H1 (cell line): ENCODE measurements at regions not wholly inside any gene's neighbourhood (a gene's known extent, or its start where the extent isn't known, plus 50 kb on each side); places are given as distances from the start of the nearest gene placed in this dataset.

ENCODE experiments used
- CTCF ChIA-PET: fragments of 300-600 bp; sonication (Branson Sonifier 250); formaldehyde crosslinking; loops from one replicate; lab custom pipeline; 2021; ENCODE audit not compliant: partially characterized antibody; lab: Charles Lee
- POLR2A ChIA-PET: fragments of 300-600 bp; sonication (Branson Sonifier 250); formaldehyde crosslinking; loops from one replicate; lab custom pipeline; 2021; ENCODE audit warnings: inconsistent platforms; ENCODE audit not compliant: partially characterized antibody; lab: Charles Lee
- DNase-seq, 2 experiments: peaks; one replicate each; pipeline versions ENCODE4 v3.0.0 to v3.0.0-alpha.2; 2010 to 2022; ENCODE audit warnings: low spot score in 2 of 2, low read depth in 1 of 2, mixed read lengths in 1 of 2
- FAIRE-seq: peaks from 2 replicates; lab custom pipeline; 2011; peaks lifted over from hg19 to GRCh38; lab: Jason Lieb, UNC
- H2AFZ ChIP-seq: 2 replicates; pipeline ENCODE4 v1.8.1; 2012; ENCODE audit warnings: low read length, inconsistent platforms
- H2AK5ac ChIP-seq: 2 replicates; pipeline ENCODE4 v1.6.1; 2013; ENCODE audit warnings: low read depth, low read length
- H2BK120ac ChIP-seq: replicated peaks from 2 replicates; pipeline ENCODE3; 2013; ENCODE audit warnings: low read depth, low read length, inconsistent platforms
- H2BK12ac ChIP-seq: 2 replicates; pipeline ENCODE4 v1.6.1; 2013; ENCODE audit warnings: low read depth, low read length
- H2BK15ac ChIP-seq: 2 replicates; pipeline ENCODE4 v1.6.1; 2013; ENCODE audit warnings: low read length
- H2BK20ac ChIP-seq: 2 replicates; pipeline ENCODE4 v1.6.1; 2013; ENCODE audit warnings: low read length
- H2BK5ac ChIP-seq: 2 replicates; pipeline ENCODE4 v1.6.1; 2013; ENCODE audit warnings: low read depth, low read length
- H3K14ac ChIP-seq: 2 replicates; pipeline ENCODE4 v1.6.1; 2013; ENCODE audit warnings: inconsistent platforms; ENCODE audit not compliant: insufficient read length
- H3K18ac ChIP-seq: 2 replicates; pipeline ENCODE4 v1.6.1; 2013; ENCODE audit warnings: low read length; ENCODE audit errors: extremely low read depth
- H3K23ac ChIP-seq: 2 replicates; pipeline ENCODE4 v1.6.1; 2013; ENCODE audit warnings: inconsistent platforms; ENCODE audit not compliant: insufficient read length
- H3K23me2 ChIP-seq: 2 replicates; pipeline ENCODE4 v1.6.1; 2013; ENCODE audit warnings: low read depth, low read length
- H3K27ac ChIP-seq: 2 replicates; pipeline ENCODE4 v1.6.1; 2011; ENCODE audit warnings: low read depth, low read length, inconsistent platforms
- H3K27me3 ChIP-seq, 4 experiments: replicated peaks in 1 of 4; 1 replicate in 1 of 4; 2 replicates in 3 of 4; pipeline versions ENCODE4 v1.6.1 to v1.8.1; 2011 to 2013; ENCODE audit warnings: low read length in 3 of 4, mild to moderate bottlenecking in 3 of 4, inconsistent platforms in 2 of 4, mixed read lengths in 2 of 4, moderate library complexity in 1 of 4; ENCODE audit not compliant: control insufficient read depth in 3 of 4, insufficient read depth in 3 of 4; ENCODE audit errors: extremely low read depth in 1 of 4
- H3K36me3 ChIP-seq, 4 experiments: 2 replicates each; pipeline versions ENCODE4 v1.6.1 to v1.8.1; 2011 to 2013; ENCODE audit warnings: mild to moderate bottlenecking in 4 of 4, low read length in 3 of 4, moderate library complexity in 2 of 4, control low read depth in 1 of 4, inconsistent platforms in 1 of 4; ENCODE audit not compliant: insufficient read depth in 4 of 4, control insufficient read depth in 2 of 4
- H3K4ac ChIP-seq: replicated peaks from 2 replicates; pipeline ENCODE3; 2013; ENCODE audit warnings: low read length, low read depth, mixed read lengths, inconsistent platforms; ENCODE audit not compliant: insufficient read length
- H3K4me1 ChIP-seq, 4 experiments: replicated peaks in 1 of 4; 1 replicate in 1 of 4; 2 replicates in 3 of 4; pipeline versions ENCODE4 v1.6.1 to v1.8.1; 2011 to 2013; ENCODE audit warnings: low read length in 3 of 4, inconsistent platforms in 2 of 4, mixed read lengths in 1 of 4; ENCODE audit not compliant: insufficient read depth in 4 of 4, control insufficient read depth in 3 of 4
- H3K4me2 ChIP-seq, 2 experiments: 2 replicates each; pipeline versions ENCODE4 v1.6.1 to v1.8.1; 2011 to 2013; ENCODE audit warnings: low read depth in 2 of 2, low read length in 2 of 2, control low read depth in 1 of 2, inconsistent platforms in 1 of 2, mild to moderate bottlenecking in 1 of 2; ENCODE audit not compliant: insufficient read depth in 1 of 2
- H3K4me3 ChIP-seq, 4 experiments: fragments of 200-600, 300-600 bp in 1 of 4; sonication (generic), shearing (Covaris generic), sonication (Bioruptor Twin) in 1 of 4; 2 replicates each; pipeline versions ENCODE4 v1.5.1 to v1.8.1; 2011 to 2016; ENCODE audit warnings: low read length in 4 of 4, low read depth in 3 of 4, control low read depth in 2 of 4, inconsistent platforms in 2 of 4, mild to moderate bottlenecking in 2 of 4, mixed read lengths in 1 of 4, moderate library complexity in 1 of 4; ENCODE audit not compliant: insufficient read depth in 2 of 4; ENCODE audit errors: extremely low read depth in 1 of 4
- H3K56ac ChIP-seq: replicated peaks from 2 replicates; pipeline ENCODE3; 2013; ENCODE audit warnings: low read depth, mild to moderate bottlenecking, mixed read lengths, low read length, inconsistent platforms; ENCODE audit not compliant: insufficient read length
- H3K79me1 ChIP-seq: 2 replicates; pipeline ENCODE4 v1.6.1; 2013; ENCODE audit warnings: low read depth, low read length, control low read depth
- H3K79me2 ChIP-seq, 2 experiments: 2 replicates each; pipeline versions ENCODE4 v1.6.1 to v1.8.1; 2012 to 2013; ENCODE audit warnings: low read length in 2 of 2, mild to moderate bottlenecking in 2 of 2, inconsistent platforms in 1 of 2; ENCODE audit not compliant: insufficient read depth in 2 of 2, control insufficient read depth in 1 of 2
- H3K9ac ChIP-seq, 4 experiments: replicated peaks in 1 of 4; 1 replicate in 1 of 4; 2 replicates in 3 of 4; pipeline versions ENCODE4 v1.6.1 to v1.8.1; 2011 to 2013; ENCODE audit warnings: low read depth in 3 of 4, low read length in 3 of 4, control low read depth in 2 of 4, mild to moderate bottlenecking in 2 of 4, moderate library complexity in 2 of 4, inconsistent platforms in 1 of 4; ENCODE audit errors: extremely low read depth in 1 of 4
- H3K9me3 ChIP-seq, 2 experiments: 2 replicates each; pipeline versions ENCODE4 v1.6.1 to v1.8.1; 2012 to 2013; ENCODE audit warnings: mild to moderate bottlenecking in 2 of 2, moderate library complexity in 2 of 2, control low read depth in 1 of 2, inconsistent platforms in 1 of 2, low read depth in 1 of 2, low read length in 1 of 2, mixed read lengths in 1 of 2; ENCODE audit not compliant: insufficient read depth in 2 of 2
- H4K20me1 ChIP-seq, 2 experiments: replicated peaks in 1 of 2; 2 replicates each; pipeline versions ENCODE3 to v1.8.1; 2011 to 2013; ENCODE audit warnings: inconsistent platforms in 2 of 2, low read length in 2 of 2, mild to moderate bottlenecking in 1 of 2; ENCODE audit not compliant: insufficient read depth in 2 of 2, control insufficient read depth in 1 of 2
- H4K5ac ChIP-seq: 2 replicates; pipeline ENCODE4 v1.6.1; 2013; ENCODE audit warnings: low read length, low read depth, mixed read lengths, inconsistent platforms; ENCODE audit not compliant: insufficient read length
- H4K8ac ChIP-seq: 2 replicates; pipeline ENCODE4 v1.8.0; 2013; ENCODE audit warnings: mild to moderate bottlenecking, moderate library complexity, low read length, inconsistent platforms; ENCODE audit not compliant: insufficient read depth; ENCODE audit errors: extremely low read depth
- H4K91ac ChIP-seq: replicated peaks from 2 replicates; pipeline ENCODE3; 2013; ENCODE audit warnings: low read length, mixed read lengths, inconsistent platforms; ENCODE audit not compliant: insufficient read length
- BACH1 ChIP-seq: IDR thresholded peaks from 2 replicates; pipeline ENCODE4 v1.6.1; 2012; ENCODE audit warnings: low read length, improper control_type of control experiment
- MAFK ChIP-seq: IDR thresholded peaks from 2 replicates; pipeline ENCODE4 v1.6.1; 2012; ENCODE audit warnings: low read depth, mild to moderate bottlenecking, improper control_type of control experiment, low read length
- WGBS, 2 experiments: shearing (Covaris generic) in 1 of 2; methylation state at CpG; one replicate each; pipeline versions ENCODE4 v1.1.6 to v1.1.7; 2013 to 2015; ENCODE audit warnings: low lambda C conversion rate in 2 of 2, mixed read lengths in 2 of 2, inconsistent platforms in 1 of 2, low coverage in 1 of 2, missing lambda C conversion rate in 1 of 2; ENCODE audit not compliant: insufficient replicate concordance in 2 of 2, insufficient coverage in 1 of 2, insufficient read length in 1 of 2; ENCODE audit errors: extremely low coverage in 1 of 2, missing lambda C conversion rate in 1 of 2; 5-methylcytosine and 5-hydroxymethylcytosine counted together
- TF ChIP-seq, protein P1 (sequence below): IDR thresholded peaks from 2 replicates; pipeline ENCODE4 v1.6.1; 2011; ENCODE audit warnings: low read length, improper control_type of control experiment

- no peak for FAIRE-seq
- no peak overlapping the region for H2BK15ac ChIP-seq
- no peaks in the 10 kb centered on the region for H3K4me1 ChIP-seq
Observed at GRCh38 chr7:80040752-80041151, 93.9 kb upstream of the GNAI1 start.

More at GRCh38 chr7:80040752-80041151, 93.9 kb upstream of the GNAI1 start:
- peaks cover 0 to 1% (median 0%) of the 10 kb centered on the region in 4 experiments; a peak in 1 of 7 replicates for H3K27me3 ChIP-seq
- H4K5ac ChIP-seq = no peak overlapping the region
- ChIA-PET POLR2A (no interaction called here), CTCF (interaction anchor here (0.8 to 2.4 kb wide), 3 partner anchors 8 to 20 kb away, joined by 3 to 10 read pairs (median 3); no protein-coding TSS in a partner anchor)
- WGBS, 2 experiments = 63% methylated on average over 3 of the region's 3 CpGs; no CpG with 5 or more reads in 1 of the 2 experiments
- no peak overlapping the region for H2BK12ac ChIP-seq
- H2AFZ ChIP-seq = no peak overlapping the region
- no peak overlapping the region for H3K27ac ChIP-seq
- no peak overlapping the region for H2BK5ac ChIP-seq
- H2BK120ac ChIP-seq = no peak overlapping the region
- H2AK5ac ChIP-seq = no peak overlapping the region
- no peak overlapping the region for H3K9ac ChIP-seq
- H3K14ac ChIP-seq = no peak overlapping the region
- H3K36me3 ChIP-seq = no peaks in the 10 kb centered on the region
- peaks cover 8 to 9% of the 10 kb centered on the region in 2 experiments for H3K9me3 ChIP-seq
- no peak overlapping the region for H3K4me3 ChIP-seq
- H3K23ac ChIP-seq = no peak overlapping the region
- no peak overlapping the region for H4K91ac ChIP-seq
- no peaks in the 10 kb centered on the region for H3K79me1 ChIP-seq
- no peaks in the 10 kb centered on the region for H3K23me2 ChIP-seq
- no peak for DNase-seq
- H3K4ac ChIP-seq = no peak overlapping the region
- no peak overlapping the region for H3K56ac ChIP-seq
- H2BK20ac ChIP-seq = no peak overlapping the region
- no peak overlapping the region for H4K8ac ChIP-seq
- TF ChIP-seq BACH1 (peak; percentile 82), MAFK (peak; percentile 73)
- TF ChIP-seq, protein P1, sequence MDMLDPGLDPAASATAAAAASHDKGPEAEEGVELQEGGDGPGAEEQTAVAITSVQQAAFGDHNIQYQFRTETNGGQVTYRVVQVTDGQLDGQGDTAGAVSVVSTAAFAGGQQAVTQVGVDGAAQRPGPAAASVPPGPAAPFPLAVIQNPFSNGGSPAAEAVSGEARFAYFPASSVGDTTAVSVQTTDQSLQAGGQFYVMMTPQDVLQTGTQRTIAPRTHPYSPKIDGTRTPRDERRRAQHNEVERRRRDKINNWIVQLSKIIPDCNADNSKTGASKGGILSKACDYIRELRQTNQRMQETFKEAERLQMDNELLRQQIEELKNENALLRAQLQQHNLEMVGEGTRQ = no peak
- TF ChIP-seq, all 59 proteins: peak for 2
- Histone ChIP-seq H3K79me2 (no peaks in the 10 kb centered on the region), H3K18ac (no peak overlapping the region), H3K4me2 (no peak overlapping the region), H4K20me1 (no peaks in the 10 kb centered on the region)
